Astrocyte (in vitro differentiated cells and primary cell): ENCODE measurements at regions not wholly inside any gene's neighbourhood (a gene's known extent, or its start where the extent isn't known, plus 50 kb on each side); places are given as distances from the start of the nearest gene placed in this dataset.

Source experiments
- DNase-seq: peaks from one replicate; pipeline ENCODE4 v3.0.0-alpha.2; 2010; ENCODE audit warnings: low read depth
- FAIRE-seq: peaks from 2 replicates; lab custom pipeline; 2011; peaks lifted over from hg19 to GRCh38; lab: Jason Lieb, UNC
- H2AFZ ChIP-seq: 2 replicates; pipeline ENCODE4 v1.6.0; 2012; ENCODE audit warnings: low read depth, low read length, inconsistent platforms
- H3K27ac ChIP-seq: 2 replicates; pipeline ENCODE4 v1.5.1; 2011; ENCODE audit warnings: low read depth, low read length, inconsistent platforms
- H3K27me3 ChIP-seq: 2 replicates; pipeline ENCODE4 v1.6.0; 2011; ENCODE audit warnings: low read length, inconsistent platforms; ENCODE audit not compliant: insufficient read depth
- H3K36me3 ChIP-seq: 2 replicates; pipeline ENCODE4 v1.5.1; 2011; ENCODE audit warnings: low read length, inconsistent platforms; ENCODE audit not compliant: insufficient read depth
- H3K4me1 ChIP-seq: 2 replicates; pipeline ENCODE4 v1.5.1; 2011; ENCODE audit warnings: low read length, inconsistent platforms; ENCODE audit not compliant: insufficient read depth
- H3K4me2 ChIP-seq: 2 replicates; pipeline ENCODE4 v1.6.0; 2012; ENCODE audit warnings: low read length, inconsistent platforms
- H3K4me3 ChIP-seq: 2 replicates; pipeline ENCODE4 v1.5.1; 2011; ENCODE audit warnings: low read depth, mild to moderate bottlenecking, low read length, inconsistent platforms; ENCODE audit not compliant: insufficient read depth
- H3K79me2 ChIP-seq: 2 replicates; pipeline ENCODE4 v1.6.0; 2012; ENCODE audit warnings: mild to moderate bottlenecking, low read length, inconsistent platforms; ENCODE audit not compliant: insufficient read depth
- H3K9ac ChIP-seq: 2 replicates; pipeline ENCODE4 v1.6.0; 2012; ENCODE audit warnings: mild to moderate bottlenecking, low read length, inconsistent platforms
- H3K9me3 ChIP-seq: 2 replicates; pipeline ENCODE4 v1.5.1; 2012; ENCODE audit warnings: low read depth, mild to moderate bottlenecking, low read length, inconsistent platforms; ENCODE audit not compliant: insufficient read depth
- H4K20me1 ChIP-seq: 2 replicates; pipeline ENCODE4 v1.6.0; 2012; ENCODE audit warnings: low read length, inconsistent platforms; ENCODE audit not compliant: insufficient read depth
- H3K27ac Mint-ChIP-seq: one replicate; pipeline ENCODE4 v1.8.0; 2021; ENCODE audit warnings: mild to moderate bottlenecking, mixed read lengths; ENCODE audit not compliant: unreplicated experiment
- H3K27me3 Mint-ChIP-seq: one replicate; pipeline ENCODE4 v1.8.0; 2021; ENCODE audit warnings: low read depth, mixed read lengths; ENCODE audit not compliant: unreplicated experiment
- H3K36me3 Mint-ChIP-seq: one replicate; pipeline ENCODE4 v1.8.0; 2021; ENCODE audit warnings: low read depth, mixed read lengths; ENCODE audit not compliant: unreplicated experiment
- H3K4me1 Mint-ChIP-seq: one replicate; pipeline ENCODE4 v1.8.0; 2021; ENCODE audit warnings: low read depth, mixed read lengths; ENCODE audit not compliant: unreplicated experiment
- H3K4me3 Mint-ChIP-seq: one replicate; pipeline ENCODE4 v1.8.0; 2021; ENCODE audit warnings: mild to moderate bottlenecking, moderate library complexity, mixed read lengths; ENCODE audit not compliant: unreplicated experiment
- H3K9me3 Mint-ChIP-seq: one replicate; pipeline ENCODE4 v1.8.0; 2021; ENCODE audit warnings: mild to moderate bottlenecking, mixed read lengths; ENCODE audit not compliant: unreplicated experiment
- EZH2 ChIP-seq: IDR thresholded peaks from 2 replicates; pipeline ENCODE4 v1.6.1; 2012; ENCODE audit warnings: mild to moderate bottlenecking, low read length, inconsistent platforms; ENCODE audit not compliant: insufficient read depth
- TF ChIP-seq, protein P1 (sequence below): IDR thresholded peaks from 2 replicates; pipeline ENCODE4 v1.5.1; 2011; ENCODE audit warnings: low read depth, mild to moderate bottlenecking, inconsistent platforms, low read length, moderate library complexity; ENCODE audit not compliant: insufficient read depth

- H3K36me3 ChIP-seq = no peaks in the 10 kb centered on the region
- H3K27ac Mint-ChIP-seq = peak overlapping the region; percentile 48
These were observed 594.7 kb upstream of the WWC1 start for GRCh38 chr5:167696558-167697314.

DNA sequence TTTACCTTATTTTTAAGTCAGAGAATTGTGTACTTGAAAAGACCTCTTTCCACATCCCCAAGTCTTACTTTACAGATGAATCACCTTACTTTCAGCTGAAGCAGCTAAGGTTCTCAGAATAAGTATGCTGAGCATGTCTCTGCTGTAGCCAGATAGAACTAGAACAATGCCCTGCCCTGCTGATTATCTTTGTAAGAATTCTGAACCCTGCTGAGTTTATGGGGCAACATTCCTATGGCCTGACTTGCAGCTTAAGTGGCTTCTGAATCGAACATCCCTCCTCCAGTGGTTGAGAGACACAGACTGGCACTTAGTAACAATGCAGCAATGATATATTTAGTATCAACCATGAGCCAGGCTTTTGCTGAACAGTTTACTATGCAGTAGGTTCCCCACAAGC is 592.0 kb upstream of the WWC1 start:
- Mint-ChIP-seq H3K4me3 (no peak overlapping the region), H3K9me3 (peaks cover 5% of the 10 kb centered on the region), H3K27me3 (no peaks in the 10 kb centered on the region), H3K36me3 (peaks cover 14% of the 10 kb centered on the region), H3K27ac (peak overlapping the region; percentile 97), H3K4me1 (peaks cover 50% of the 10 kb centered on the region)
- peak overlapping the region; percentile 97 for H3K27ac ChIP-seq
- H4K20me1 ChIP-seq = no peaks in the 10 kb centered on the region
- H3K79me2 ChIP-seq = no peaks in the 10 kb centered on the region
- H3K4me2 ChIP-seq = peak overlapping the region; percentile 67
- H3K36me3 ChIP-seq = no peaks in the 10 kb centered on the region
- H3K27me3 ChIP-seq = no peaks in the 10 kb centered on the region
- DNase-seq = peak; percentile 100
- H3K4me1 ChIP-seq = peaks cover 31% of the 10 kb centered on the region
- H2AFZ ChIP-seq = no peak overlapping the region
- H3K9ac ChIP-seq = peak overlapping the region; percentile 78
- H3K4me3 ChIP-seq = peak overlapping the region; percentile 1
- peaks cover 3% of the 10 kb centered on the region for H3K9me3 ChIP-seq
- TF ChIP-seq, protein P1, sequence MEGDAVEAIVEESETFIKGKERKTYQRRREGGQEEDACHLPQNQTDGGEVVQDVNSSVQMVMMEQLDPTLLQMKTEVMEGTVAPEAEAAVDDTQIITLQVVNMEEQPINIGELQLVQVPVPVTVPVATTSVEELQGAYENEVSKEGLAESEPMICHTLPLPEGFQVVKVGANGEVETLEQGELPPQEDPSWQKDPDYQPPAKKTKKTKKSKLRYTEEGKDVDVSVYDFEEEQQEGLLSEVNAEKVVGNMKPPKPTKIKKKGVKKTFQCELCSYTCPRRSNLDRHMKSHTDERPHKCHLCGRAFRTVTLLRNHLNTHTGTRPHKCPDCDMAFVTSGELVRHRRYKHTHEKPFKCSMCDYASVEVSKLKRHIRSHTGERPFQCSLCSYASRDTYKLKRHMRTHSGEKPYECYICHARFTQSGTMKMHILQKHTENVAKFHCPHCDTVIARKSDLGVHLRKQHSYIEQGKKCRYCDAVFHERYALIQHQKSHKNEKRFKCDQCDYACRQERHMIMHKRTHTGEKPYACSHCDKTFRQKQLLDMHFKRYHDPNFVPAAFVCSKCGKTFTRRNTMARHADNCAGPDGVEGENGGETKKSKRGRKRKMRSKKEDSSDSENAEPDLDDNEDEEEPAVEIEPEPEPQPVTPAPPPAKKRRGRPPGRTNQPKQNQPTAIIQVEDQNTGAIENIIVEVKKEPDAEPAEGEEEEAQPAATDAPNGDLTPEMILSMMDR = no peak
- TF ChIP-seq EZH2 = no peak
- FAIRE-seq = peak; percentile 100

More at GRCh38 chr5:167696558-167697314, 594.7 kb upstream of the WWC1 start:
- Histone ChIP-seq H3K4me2 (no peak overlapping the region), H3K9ac (no peak overlapping the region), H3K9me3 (peaks cover 3% of the 10 kb centered on the region), H3K79me2 (no peaks in the 10 kb centered on the region), H3K27me3 (no peaks in the 10 kb centered on the region), H3K4me3 (no peak overlapping the region), H3K4me1 (peaks cover 27% of the 10 kb centered on the region), H3K27ac (no peak overlapping the region), H4K20me1 (no peaks in the 10 kb centered on the region), H2AFZ (no peak overlapping the region)
- no peaks in the 10 kb centered on the region for H3K27me3 Mint-ChIP-seq
- FAIRE-seq (no peak), DNase-seq (no peak)
- TF ChIP-seq, protein P1 = no peak
- no peak for TF ChIP-seq EZH2
- peaks cover 5% of the 10 kb centered on the region for H3K9me3 Mint-ChIP-seq
- H3K36me3 Mint-ChIP-seq = peaks cover 13% of the 10 kb centered on the region
- peaks cover 48% of the 10 kb centered on the region for H3K4me1 Mint-ChIP-seq
- no peak overlapping the region for H3K4me3 Mint-ChIP-seq

DNA sequence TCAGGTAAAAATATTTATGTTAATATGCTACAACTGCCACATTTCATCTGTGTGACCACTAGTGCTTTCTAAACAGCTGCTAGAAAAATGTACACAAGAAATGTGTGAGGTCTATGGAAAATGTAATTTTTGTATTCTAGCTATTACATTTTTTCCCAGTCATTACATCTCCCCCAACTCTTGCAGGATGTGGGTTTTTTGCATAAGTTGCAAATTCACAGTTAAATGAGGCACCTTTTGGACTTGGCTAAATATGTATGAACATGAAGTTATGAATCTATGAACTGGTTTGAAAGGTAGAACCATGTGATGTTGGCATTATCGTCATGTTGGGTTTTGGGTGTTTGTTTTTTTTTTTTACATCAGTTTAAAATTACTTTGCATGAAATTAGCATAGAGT is 590.4 kb upstream of the WWC1 start:
- Mint-ChIP-seq H3K4me1 (peaks cover 46% of the 10 kb centered on the region), H3K4me3 (no peak overlapping the region), H3K27me3 (no peaks in the 10 kb centered on the region), H3K27ac (peak overlapping the region; percentile 97), H3K9me3 (peaks cover 5% of the 10 kb centered on the region), H3K36me3 (peaks cover 14% of the 10 kb centered on the region)
- Histone ChIP-seq H3K36me3 (no peaks in the 10 kb centered on the region), H3K9ac (no peak overlapping the region), H4K20me1 (no peaks in the 10 kb centered on the region), H3K4me1 (peaks cover 31% of the 10 kb centered on the region), H3K27me3 (no peaks in the 10 kb centered on the region), H3K79me2 (no peaks in the 10 kb centered on the region), H3K9me3 (no peaks in the 10 kb centered on the region), H3K27ac (peak overlapping the region; percentile 97), H3K4me2 (no peak overlapping the region), H3K4me3 (no peak overlapping the region), H2AFZ (no peak overlapping the region)
- TF ChIP-seq, protein P1 = no peak
- no peak for TF ChIP-seq EZH2
- FAIRE-seq (no peak), DNase-seq (no peak)
